K562 (cell line): ENCODE measurements at regions not wholly inside any gene's neighbourhood (a gene's known extent, or its start where the extent isn't known, plus 50 kb on each side); places are given as distances from the start of the nearest gene placed in this dataset.

Experiments
- ATAC-seq: fragments of 200-7000 bp; cut with Tn5 transposase; 3 replicates; pipeline ENCODE4 v1.9.1; 2020; ENCODE audit warnings: moderate library complexity
- BruUV-seq: library from RNA; stranded (reverse); fragments of 400-500 nt; replicated peaks from 2 replicates; lab custom pipeline; 2021; lab: Mats Ljungman, UMichigan
- CTCF ChIA-PET: fragments of 300-600 bp; formaldehyde crosslinking; extraction: SDS; loops from one replicate; lab custom pipeline; 2021; ENCODE audit warnings: low intra/inter-chr PET ratio; lab: Yijun Ruan, JAX
- POLR2A ChIA-PET: fragments of 300-600, 350-650 bp; sonication (Branson Sonifier 250); formaldehyde crosslinking; extraction: SDS; loops from one replicate; lab custom pipeline; 2021; ENCODE audit warnings: antibody characterized with exemption, inconsistent platforms; lab: Yijun Ruan, JAX
- DNase-seq, 4 experiments: peaks; one replicate each; pipeline versions ENCODE4 v3.0.0 to v3.0.0-alpha.2; 2011 to 2018; ENCODE audit warnings: low spot score in 3 of 4, mixed read lengths in 3 of 4; ENCODE audit errors: extremely low read depth in 1 of 4
- FAIRE-seq: peaks from 2 replicates; lab custom pipeline; 2011; peaks lifted over from hg19 to GRCh38; lab: Jason Lieb, UNC
- H2AFZ ChIP-seq: 2 replicates; pipeline ENCODE4 v1.6.0; 2011; ENCODE audit warnings: low read depth, low read length, control low read depth, inconsistent platforms
- H3K27ac ChIP-seq: fragments of 200-600 bp; 3 replicates; pipeline ENCODE4 v1.8.0; 2011; ENCODE audit warnings: low read depth, mild to moderate bottlenecking, control low read depth, inconsistent platforms, low read length, moderate library complexity, mixed read lengths; ENCODE audit errors: extremely low read depth
- H3K27me3 ChIP-seq, 2 experiments: fragments of 300-600 bp in 1 of 2; 2 replicates in 1 of 2; 3 replicates in 1 of 2; pipeline versions ENCODE4 v1.6.0 to v1.8.0; 2011; ENCODE audit warnings: inconsistent platforms in 2 of 2, low read length in 2 of 2, mild to moderate bottlenecking in 1 of 2, mixed read lengths in 1 of 2, moderate library complexity in 1 of 2; ENCODE audit not compliant: control insufficient read depth in 2 of 2, insufficient read depth in 2 of 2
- H3K36me3 ChIP-seq: fragments of 300-600 bp; 3 replicates; pipeline ENCODE4 v1.8.0; 2011; ENCODE audit warnings: mild to moderate bottlenecking, low read length, inconsistent platforms; ENCODE audit not compliant: control insufficient read depth, insufficient read depth
- H3K4me1 ChIP-seq, 2 experiments: fragments of 200-600 bp in 1 of 2; replicated peaks in 1 of 2; 2 replicates in 1 of 2; 3 replicates in 1 of 2; pipeline versions ENCODE4 v1.5.1 to v1.8.0; 2011; ENCODE audit warnings: inconsistent platforms in 2 of 2, low read length in 2 of 2, mild to moderate bottlenecking in 1 of 2, mixed read lengths in 1 of 2, moderate library complexity in 1 of 2; ENCODE audit not compliant: control insufficient read depth in 2 of 2, insufficient read depth in 2 of 2
- H3K4me2 ChIP-seq: 2 replicates; pipeline ENCODE4 v1.6.1; 2011; ENCODE audit warnings: low read length, control low read depth, inconsistent platforms, mixed read lengths; ENCODE audit not compliant: insufficient read depth
- H3K4me3 ChIP-seq: fragments of 200-600 bp; sonication (generic), shearing (Covaris generic); 2 replicates; pipeline ENCODE4 v1.5.1; 2016; ENCODE audit warnings: control low read depth, inconsistent platforms
- H3K79me2 ChIP-seq: fragments of 200-600 bp; 3 replicates; pipeline ENCODE4 v1.8.0; 2011; ENCODE audit warnings: low read length, inconsistent platforms; ENCODE audit not compliant: control insufficient read depth, insufficient read depth
- H3K9ac ChIP-seq, 2 experiments: 2 replicates each; pipeline versions ENCODE4 v1.6.0 to v1.6.1; 2011; ENCODE audit warnings: low read depth in 2 of 2, low read length in 2 of 2, control low read depth in 1 of 2, inconsistent platforms in 1 of 2, mild to moderate bottlenecking in 1 of 2, mixed read lengths in 1 of 2; ENCODE audit not compliant: insufficient read depth in 1 of 2
- H3K9me1 ChIP-seq: one replicate; pipeline ENCODE4 v1.6.0; 2011; ENCODE audit warnings: inconsistent platforms, mild to moderate bottlenecking, low read length, moderate library complexity; ENCODE audit not compliant: control insufficient read depth, insufficient read depth
- H3K9me3 ChIP-seq: replicated peaks from 2 replicates; pipeline ENCODE4 v1.5.1; 2011; ENCODE audit warnings: low read depth, low read length, inconsistent platforms; ENCODE audit not compliant: control insufficient read depth, insufficient read depth
- H4K20me1 ChIP-seq: replicated peaks from 2 replicates; pipeline ENCODE4 v1.6.1; 2011; ENCODE audit warnings: low read length, inconsistent platforms, mixed read lengths; ENCODE audit not compliant: control insufficient read depth, insufficient read depth
- ASH1L ChIP-seq: fragments of 450-650 bp; IDR thresholded peaks from 2 replicates; pipeline ENCODE4 v1.6.1; 2018; ENCODE audit warnings: borderline replicate concordance, mild to moderate bottlenecking, low read depth; ENCODE audit not compliant: partially characterized antibody
- CBFA2T3 ChIP-seq: fragments of 450-650 bp; IDR thresholded peaks from 2 replicates; pipeline ENCODE4 v1.6.1; 2017
- HNRNPLL ChIP-seq: fragments of 200-400 bp; formaldehyde crosslinking; IDR thresholded peaks from 2 replicates; pipeline ENCODE4 v1.6.1; 2017; ENCODE audit warnings: low read length, low read depth, mild to moderate bottlenecking; ENCODE audit not compliant: poor library complexity, severe bottlenecking
- MTA3 ChIP-seq: fragments of 450-650 bp; formaldehyde crosslinking; IDR thresholded peaks from 2 replicates; pipeline ENCODE4 v1.6.1; 2017; ENCODE audit warnings: mild to moderate bottlenecking, borderline replicate concordance
- MXD1 ChIP-seq: fragments of 250-450 bp; sonication (Bioruptor Pico); IDR thresholded peaks from 2 replicates; pipeline ENCODE4 v1.8.0; 2021; ENCODE audit warnings: borderline replicate concordance, mild to moderate bottlenecking, moderate library complexity; ENCODE audit not compliant: poor library complexity, severe bottlenecking
- NCOR1 ChIP-seq: fragments of 450-650 bp; IDR thresholded peaks from 2 replicates; pipeline ENCODE4 v1.6.1; 2016; ENCODE audit warnings: mild to moderate bottlenecking, moderate library complexity
- PTBP1 ChIP-seq: fragments of 200-400 bp; formaldehyde crosslinking; IDR thresholded peaks from 2 replicates; pipeline ENCODE4 v1.6.1; 2017; ENCODE audit warnings: low read depth, low read length
- ZNF589 ChIP-seq: fragments of 200-800 bp; sonication (Bioruptor generic); IDR thresholded peaks from 2 replicates; pipeline ENCODE4 v1.6.1; 2016; ENCODE audit warnings: low read depth, missing genetic modification characterization, missing compliant biosample characterization
- ZNF766 ChIP-seq: fragments of 200-800 bp; sonication (Bioruptor generic); conservative IDR thresholded peaks from 2 replicates; pipeline ENCODE4 v1.6.1; 2016; ENCODE audit warnings: missing genetic modification characterization, missing compliant biosample characterization
- WGBS: fragments of 100-300 bp; shearing (Covaris generic); methylation state at CpG from one replicate; pipeline ENCODE4 v1.1.6; 2016; ENCODE audit warnings: low coverage, mixed read lengths; ENCODE audit not compliant: insufficient coverage; ENCODE audit errors: missing lambda C conversion rate; 5-methylcytosine and 5-hydroxymethylcytosine counted together
- in situ Hi-C: fragments of 300-500 bp; cut with MboI; formaldehyde crosslinking; loops from 4 replicates; pipeline ENCODE4 v1.15.0; 2018; ENCODE audit warnings: inconsistent platforms, mixed read lengths
- intact Hi-C: fragments of 100-400 bp; cut with micrococcal nuclease; formaldehyde crosslinking; loops from 2 replicates; pipeline ENCODE4 v1.14.2; 2022
- TF ChIP-seq, protein P1 (sequence below): sonication (generic); formaldehyde crosslinking; IDR thresholded peaks from 2 replicates; pipeline ENCODE4 v1.8.1; 2023; ENCODE audit warnings: mild to moderate bottlenecking, missing genetic modification reagents

DNA sequence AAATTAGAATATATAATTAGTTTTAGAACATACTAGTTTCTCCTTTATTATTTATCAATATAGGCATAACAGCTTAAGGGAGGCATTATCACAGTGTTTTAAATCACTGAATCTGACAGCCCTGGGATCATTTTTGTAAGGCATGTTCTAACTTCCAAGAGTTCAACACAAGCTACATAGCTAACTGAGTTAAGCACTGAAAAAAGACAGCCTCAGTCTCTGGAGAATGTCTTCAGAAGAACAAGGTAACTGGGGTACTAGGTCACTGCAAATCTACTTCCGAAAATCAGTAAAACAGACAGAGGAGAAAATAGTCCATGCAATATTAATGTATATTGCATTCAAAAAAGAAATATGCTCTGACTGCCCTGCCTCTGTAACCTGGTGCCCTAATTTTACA, 502.1 kb downstream of the RFC3 start:
- CTCF ChIA-PET = no interaction called here
- no peaks in the 10 kb centered on the region for H3K4me1 ChIP-seq
- no peaks in the 10 kb centered on the region for H3K27me3 ChIP-seq
- no peak overlapping the region for H2AFZ ChIP-seq
- intact Hi-C loops (no loop called here), in situ Hi-C loops (no loop called here)
- WGBS = 0% methylated on average over 1 of the region's 1 CpG
- no peak overlapping the region for H3K9ac ChIP-seq
- TF ChIP-seq MXD1 (no peak), NCOR1 (no peak), PTBP1 (no peak), ASH1L (no peak), HNRNPLL (no peak), ZNF766 (CRISPR knock-in tag) (no peak), ZNF589 (no peak), CBFA2T3 (no peak), MTA3 (no peak)
- TF ChIP-seq, protein P1, sequence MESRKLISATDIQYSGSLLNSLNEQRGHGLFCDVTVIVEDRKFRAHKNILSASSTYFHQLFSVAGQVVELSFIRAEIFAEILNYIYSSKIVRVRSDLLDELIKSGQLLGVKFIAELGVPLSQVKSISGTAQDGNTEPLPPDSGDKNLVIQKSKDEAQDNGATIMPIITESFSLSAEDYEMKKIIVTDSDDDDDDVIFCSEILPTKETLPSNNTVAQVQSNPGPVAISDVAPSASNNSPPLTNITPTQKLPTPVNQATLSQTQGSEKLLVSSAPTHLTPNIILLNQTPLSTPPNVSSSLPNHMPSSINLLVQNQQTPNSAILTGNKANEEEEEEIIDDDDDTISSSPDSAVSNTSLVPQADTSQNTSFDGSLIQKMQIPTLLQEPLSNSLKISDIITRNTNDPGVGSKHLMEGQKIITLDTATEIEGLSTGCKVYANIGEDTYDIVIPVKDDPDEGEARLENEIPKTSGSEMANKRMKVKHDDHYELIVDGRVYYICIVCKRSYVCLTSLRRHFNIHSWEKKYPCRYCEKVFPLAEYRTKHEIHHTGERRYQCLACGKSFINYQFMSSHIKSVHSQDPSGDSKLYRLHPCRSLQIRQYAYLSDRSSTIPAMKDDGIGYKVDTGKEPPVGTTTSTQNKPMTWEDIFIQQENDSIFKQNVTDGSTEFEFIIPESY (CRISPR knock-in tag) = no peak
- no peak for DNase-seq
- H3K4me3 ChIP-seq = no peak overlapping the region
- POLR2A ChIA-PET = no interaction called here
- H3K27ac ChIP-seq = no peak overlapping the region
- no peaks in the 10 kb centered on the region for H3K9me1 ChIP-seq
- H3K4me2 ChIP-seq = no peak overlapping the region
- H4K20me1 ChIP-seq = no peaks in the 10 kb centered on the region
- no peaks in the 10 kb centered on the region for H3K9me3 ChIP-seq
- no peaks in the 10 kb centered on the region for H3K79me2 ChIP-seq
- BruUV-seq = no TSS peak
- no peaks in the 10 kb centered on the region for H3K36me3 ChIP-seq
- no peak for ATAC-seq
- no peak for FAIRE-seq
